Naive thymus-derived CD4-positive, alpha-beta T cell (primary cell): ENCODE measurements at regions not wholly inside any gene's neighbourhood (a gene's known extent, or its start where the extent isn't known, plus 50 kb on each side); places are given as distances from the start of the nearest gene placed in this dataset.

Source experiments
- ATAC-seq: fragments of 150-1000 bp; cut with Tn5 transposase; 2 replicates; pipeline ENCODE4 v1.10.0; 2021; ENCODE audit warnings: mild to moderate bottlenecking, moderate library complexity
- CTCF ChIA-PET: fragments of 350-600 bp; sonication (Branson Sonifier 250); formaldehyde crosslinking; loops from one replicate; lab custom pipeline; 2021; ENCODE audit warnings: antibody characterized with exemption; lab: Charles Lee
- POLR2A ChIA-PET: fragments of 350-600 bp; sonication (Branson Sonifier 250); formaldehyde crosslinking; loops from one replicate; lab custom pipeline; 2021; ENCODE audit warnings: antibody characterized with exemption, inconsistent platforms; lab: Charles Lee
- DNase-seq, 9 donors: peaks; one replicate each; pipeline versions ENCODE4 v3.0.0 to v3.0.0-alpha.2; 2020 to 2022; ENCODE audit warnings: mixed read lengths in 1 of 9
- H3K27ac ChIP-seq: one replicate; pipeline ENCODE4 v1.7.0; 2013; ENCODE audit warnings: mild to moderate bottlenecking, low read depth, low read length, moderate library complexity
- H3K27me3 ChIP-seq, 2 donors: one replicate each; pipeline ENCODE4 v1.7.0; 2013; ENCODE audit warnings: low read length in 2 of 2, mild to moderate bottlenecking in 2 of 2, moderate library complexity in 2 of 2; ENCODE audit not compliant: control insufficient read depth in 2 of 2, insufficient read depth in 2 of 2
- H3K36me3 ChIP-seq, 3 experiments: 1 replicate in 2 of 3; 2 replicates in 1 of 3; pipeline ENCODE4 v1.7.0; 2013; ENCODE audit warnings: low read length in 3 of 3, mild to moderate bottlenecking in 3 of 3, moderate library complexity in 1 of 3; ENCODE audit not compliant: insufficient read depth in 3 of 3, control insufficient read depth in 2 of 3
- H3K4me1 ChIP-seq, 2 donors: one replicate each; pipeline ENCODE4 v1.7.0; 2013; ENCODE audit warnings: low read length in 2 of 2, mild to moderate bottlenecking in 2 of 2, moderate library complexity in 1 of 2; ENCODE audit not compliant: control insufficient read depth in 2 of 2, insufficient read depth in 2 of 2
- H3K4me3 ChIP-seq: 2 replicates; pipeline ENCODE4 v1.7.0; 2013; ENCODE audit warnings: mild to moderate bottlenecking, low read length
- H3K9me3 ChIP-seq, 3 experiments: 1 replicate in 2 of 3; 2 replicates in 1 of 3; pipeline ENCODE4 v1.7.0; 2013; ENCODE audit warnings: low read length in 3 of 3; ENCODE audit not compliant: control insufficient read depth in 2 of 3
- H3K27ac Mint-ChIP-seq, 9 donors: one replicate each; pipeline ENCODE4 v1.8.0; 2020 to 2022; ENCODE audit warnings: mixed read lengths in 9 of 9, mild to moderate bottlenecking in 8 of 9, moderate library complexity in 5 of 9, inconsistent platforms in 2 of 9
- H3K27me3 Mint-ChIP-seq, 5 donors: one replicate each; pipeline ENCODE4 v1.8.0; 2021 to 2022; ENCODE audit warnings: mixed read lengths in 5 of 5, mild to moderate bottlenecking in 1 of 5
- H3K36me3 Mint-ChIP-seq, 5 donors: one replicate each; pipeline ENCODE4 v1.8.0; 2020 to 2022; ENCODE audit warnings: mixed read lengths in 5 of 5, mild to moderate bottlenecking in 3 of 5, inconsistent platforms in 1 of 5
- H3K4me1 Mint-ChIP-seq, 7 donors: one replicate each; pipeline ENCODE4 v1.8.0; 2020 to 2022; ENCODE audit warnings: mixed read lengths in 7 of 7, mild to moderate bottlenecking in 3 of 7, inconsistent platforms in 1 of 7
- H3K4me3 Mint-ChIP-seq, 10 donors: one replicate each; pipeline ENCODE4 v1.8.0; 2020 to 2022; ENCODE audit warnings: mild to moderate bottlenecking in 10 of 10, mixed read lengths in 10 of 10, moderate library complexity in 6 of 10, inconsistent platforms in 2 of 10
- H3K9me3 Mint-ChIP-seq, 11 donors: one replicate each; pipeline ENCODE4 v1.8.0; 2020 to 2022; ENCODE audit warnings: mixed read lengths in 11 of 11, mild to moderate bottlenecking in 4 of 11, inconsistent platforms in 1 of 11, moderate library complexity in 1 of 11
- intact Hi-C, 2 donors: fragments of 100-400 bp; cut with micrococcal nuclease; formaldehyde crosslinking; loops; one replicate each; pipeline ENCODE4 v1.15.1; 2023

DNA sequence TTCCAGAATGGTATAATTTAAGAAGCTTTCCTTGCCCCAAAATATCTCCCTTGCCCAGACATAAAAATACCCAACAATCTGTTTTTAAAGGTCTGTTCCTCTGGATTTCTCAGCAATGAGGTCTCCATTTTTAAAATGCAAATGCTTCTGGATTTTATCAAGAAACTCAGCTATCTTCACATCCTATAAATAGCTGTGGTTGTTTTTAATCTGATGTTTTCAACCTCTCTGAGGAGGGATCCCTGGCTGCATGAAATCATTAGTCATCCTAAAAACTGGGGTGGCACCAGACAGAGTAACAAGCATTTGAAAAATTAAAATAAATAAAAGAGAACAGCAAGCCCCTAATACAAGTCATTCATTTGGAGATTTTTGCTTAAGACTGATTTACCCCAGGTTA lies 168.5 kb upstream of the ID4 start:
- no peaks in the 10 kb centered on the region for H3K36me3 Mint-ChIP-seq
- Histone ChIP-seq H3K9me3 (no peaks in the 10 kb centered on the region), H3K4me1 (no peaks in the 10 kb centered on the region), H3K27ac (no peak overlapping the region), H3K36me3 (no peaks in the 10 kb centered on the region), H3K4me3 (no peak overlapping the region), H3K27me3 (no peaks in the 10 kb centered on the region)
- H3K27ac Mint-ChIP-seq, result no peak overlapping the region
- no peak for ATAC-seq
- POLR2A ChIA-PET, result no interaction called here
- H3K9me3 Mint-ChIP-seq, result peaks cover 0 to 14% (median 0%) of the 10 kb centered on the region in 11 donors
- H3K4me1 Mint-ChIP-seq, result no peaks in the 10 kb centered on the region
- no peak overlapping the region for H3K4me3 Mint-ChIP-seq
- DNase-seq, result no peak
- peaks cover 0 to 4% (median 0%) of the 10 kb centered on the region in 5 donors for H3K27me3 Mint-ChIP-seq
- CTCF ChIA-PET, result no interaction called here
- intact Hi-C loops, result no loop called here

DNA sequence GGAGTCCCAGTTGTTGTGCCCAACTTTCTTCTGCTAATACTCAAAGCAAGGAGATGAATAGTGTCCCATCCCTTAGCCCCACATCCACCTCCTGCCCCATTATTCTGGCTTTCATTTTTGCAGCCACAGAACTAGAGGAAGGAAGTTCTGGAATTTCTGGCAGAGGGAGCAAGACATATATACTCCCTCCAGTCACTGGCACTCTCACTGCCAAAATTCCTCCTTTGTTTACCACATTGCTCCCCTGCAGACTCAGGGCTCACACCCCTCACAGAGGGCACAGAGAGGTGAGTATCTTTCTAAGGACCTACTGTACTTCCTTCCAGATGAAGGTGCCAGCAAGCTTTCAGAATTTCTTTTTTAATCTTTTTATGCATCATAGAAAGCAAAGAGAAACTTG lies 168.0 kb upstream of the ID4 start:
- no peaks in the 10 kb centered on the region for H3K4me1 Mint-ChIP-seq
- H3K27me3 ChIP-seq, result no peaks in the 10 kb centered on the region
- H3K4me1 ChIP-seq, result no peaks in the 10 kb centered on the region
- H3K27ac ChIP-seq, result no peak overlapping the region
- H3K9me3 ChIP-seq, result no peaks in the 10 kb centered on the region
- ATAC-seq (no peak), DNase-seq (no peak)
- ChIA-PET CTCF (no interaction called here), POLR2A (no interaction called here)
- intact Hi-C loops, result no loop called here
- H3K27me3 Mint-ChIP-seq, result peaks cover 0 to 3% (median 0%) of the 10 kb centered on the region in 5 donors
- no peak overlapping the region for H3K4me3 ChIP-seq
- no peak overlapping the region for H3K4me3 Mint-ChIP-seq
- H3K36me3 ChIP-seq, result no peaks in the 10 kb centered on the region
- no peak overlapping the region for H3K27ac Mint-ChIP-seq
- no peaks in the 10 kb centered on the region for H3K36me3 Mint-ChIP-seq
- peaks cover 0 to 14% (median 0%) of the 10 kb centered on the region in 11 donors for H3K9me3 Mint-ChIP-seq

DNA sequence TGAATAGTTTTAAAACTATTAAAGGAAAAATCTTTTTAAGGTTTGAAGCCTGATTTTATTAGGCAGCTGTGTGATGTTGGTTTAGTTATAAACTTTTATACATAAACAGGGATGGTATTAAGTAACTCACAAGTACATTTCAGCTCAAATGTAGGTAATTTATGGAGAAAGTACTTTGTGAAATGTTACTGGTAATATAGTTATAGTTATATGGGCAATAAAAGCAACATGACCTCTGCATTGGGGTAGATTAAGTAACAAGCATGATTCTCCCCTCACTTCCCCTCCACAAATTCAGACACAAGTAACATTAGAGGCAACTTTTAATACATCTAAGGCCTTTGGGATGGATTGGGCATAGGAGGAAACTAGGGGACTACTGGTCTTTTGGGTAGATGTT lies 154.3 kb upstream of the ID4 start:
- ChIA-PET CTCF (no interaction called here), POLR2A (no interaction called here)
- ATAC-seq (no peak), DNase-seq (no peak)
- Histone ChIP-seq H3K4me1 (no peaks in the 10 kb centered on the region), H3K36me3 (no peaks in the 10 kb centered on the region), H3K4me3 (no peak overlapping the region), H3K27me3 (peaks cover 0 to 3% of the 10 kb centered on the region in 2 donors), H3K9me3 (no peaks in the 10 kb centered on the region), H3K27ac (no peak overlapping the region)
- Mint-ChIP-seq H3K36me3 (no peaks in the 10 kb centered on the region), H3K9me3 (peaks cover 0 to 12% (median 3%) of the 10 kb centered on the region in 11 donors), H3K27me3 (no peaks in the 10 kb centered on the region), H3K27ac (no peak overlapping the region), H3K4me1 (no peaks in the 10 kb centered on the region), H3K4me3 (no peak overlapping the region)
- intact Hi-C loops, result no loop called here

DNA sequence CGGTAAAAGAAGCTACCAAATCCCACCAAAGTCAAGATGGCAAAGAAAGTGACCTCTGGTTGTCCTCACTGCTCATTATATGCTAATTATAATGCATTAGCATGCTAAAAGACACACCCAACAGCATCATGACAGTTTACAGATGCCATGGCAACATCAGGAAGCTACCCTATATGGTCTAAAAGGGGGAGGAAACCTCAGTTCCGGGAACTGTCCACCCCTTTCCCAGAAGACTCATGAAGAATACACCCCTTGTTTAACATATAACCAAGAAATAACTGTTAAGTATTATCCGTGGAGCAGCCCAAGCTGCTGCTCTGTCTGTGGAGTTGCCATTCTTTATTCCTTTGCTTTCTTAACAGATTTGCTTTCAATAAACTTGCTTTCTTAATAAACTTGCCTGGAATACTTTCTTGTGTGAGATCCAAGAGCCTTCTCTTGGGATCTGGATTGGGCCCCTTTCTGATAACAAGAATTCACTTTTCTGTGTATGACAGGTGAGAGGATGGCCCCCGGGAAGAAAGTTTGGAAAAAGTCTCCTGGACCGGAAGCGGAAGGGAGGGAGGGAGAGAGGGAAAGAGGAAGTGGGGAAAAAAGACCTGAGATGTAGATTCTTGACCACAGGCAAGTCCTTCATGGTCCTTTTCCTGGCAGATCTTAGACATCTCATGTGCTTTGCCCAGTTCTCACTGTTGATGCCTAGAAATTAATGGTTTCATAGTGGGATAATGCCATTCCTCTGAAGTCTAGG lies 146.7 kb upstream of the ID4 start:
- Histone ChIP-seq H3K4me1 (no peaks in the 10 kb centered on the region), H3K27me3 (no peaks in the 10 kb centered on the region), H3K4me3 (no peak overlapping the region), H3K9me3 (no peaks in the 10 kb centered on the region), H3K27ac (no peak overlapping the region), H3K36me3 (no peaks in the 10 kb centered on the region)
- DNase-seq (no peak), ATAC-seq (no peak)
- no peak overlapping the region for H3K27ac Mint-ChIP-seq
- CTCF ChIA-PET, result no interaction called here
- peaks cover 21 to 34% (median 23%) of the 10 kb centered on the region in 5 donors for H3K27me3 Mint-ChIP-seq
- H3K9me3 Mint-ChIP-seq, result peaks cover 0 to 12% (median 2%) of the 10 kb centered on the region in 11 donors
- no peaks in the 10 kb centered on the region for H3K36me3 Mint-ChIP-seq
- H3K4me1 Mint-ChIP-seq, result no peaks in the 10 kb centered on the region
- no peak overlapping the region for H3K4me3 Mint-ChIP-seq
- intact Hi-C loops, result no loop called here
- POLR2A ChIA-PET, result no interaction called here

DNA sequence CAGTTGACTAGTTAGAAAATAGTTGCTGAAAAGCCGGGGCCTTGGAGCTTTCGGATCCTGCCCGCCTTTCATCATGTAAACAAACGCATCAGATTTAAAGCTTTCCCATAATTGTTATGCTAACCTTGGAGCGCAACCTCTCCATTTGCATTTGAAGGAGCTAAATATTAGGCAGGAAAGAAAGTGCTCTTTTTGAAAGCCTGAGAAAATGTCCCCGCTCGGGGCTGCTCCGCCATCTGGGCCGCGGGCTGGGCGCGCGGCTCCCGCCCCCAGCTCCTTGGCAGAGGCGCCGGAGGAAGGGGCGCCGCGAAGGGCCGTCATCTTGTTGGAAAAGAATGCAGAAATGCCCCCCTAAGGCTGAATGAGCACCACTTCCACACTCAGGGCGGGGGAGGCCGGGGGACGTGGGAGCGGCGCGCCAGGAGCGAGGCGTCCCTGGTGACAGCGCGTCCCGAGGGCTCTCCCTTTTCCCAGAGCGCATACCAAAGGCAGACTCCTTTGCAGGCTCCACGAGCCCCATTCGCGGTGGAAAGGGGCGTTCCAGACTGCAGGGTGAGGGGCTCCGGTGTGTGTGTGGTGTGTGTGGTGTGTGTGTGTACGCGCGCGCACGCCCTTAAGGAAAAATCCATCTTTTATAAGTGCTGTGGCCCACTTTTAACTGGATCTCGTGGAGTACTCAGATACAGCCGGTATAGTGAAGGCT lies 145.6 kb upstream of the ID4 start:
- intact Hi-C loops, result no loop called here
- H3K9me3 ChIP-seq, result no peaks in the 10 kb centered on the region
- ATAC-seq (no peak), DNase-seq (no peak)
- no peaks in the 10 kb centered on the region for H3K36me3 Mint-ChIP-seq
- no peaks in the 10 kb centered on the region for H3K4me1 ChIP-seq
- no peaks in the 10 kb centered on the region for H3K36me3 ChIP-seq
- no peak overlapping the region for H3K4me3 Mint-ChIP-seq
- ChIA-PET CTCF (no interaction called here), POLR2A (no interaction called here)
- H3K27ac Mint-ChIP-seq, result no peak overlapping the region
- no peaks in the 10 kb centered on the region for H3K27me3 ChIP-seq
- H3K27me3 Mint-ChIP-seq, result peaks cover 21 to 34% (median 23%) of the 10 kb centered on the region in 5 donors
- no peak overlapping the region for H3K27ac ChIP-seq
- H3K4me3 ChIP-seq, result no peak overlapping the region
- H3K9me3 Mint-ChIP-seq, result peaks cover 0 to 12% (median 2%) of the 10 kb centered on the region in 11 donors
- no peaks in the 10 kb centered on the region for H3K4me1 Mint-ChIP-seq

DNA sequence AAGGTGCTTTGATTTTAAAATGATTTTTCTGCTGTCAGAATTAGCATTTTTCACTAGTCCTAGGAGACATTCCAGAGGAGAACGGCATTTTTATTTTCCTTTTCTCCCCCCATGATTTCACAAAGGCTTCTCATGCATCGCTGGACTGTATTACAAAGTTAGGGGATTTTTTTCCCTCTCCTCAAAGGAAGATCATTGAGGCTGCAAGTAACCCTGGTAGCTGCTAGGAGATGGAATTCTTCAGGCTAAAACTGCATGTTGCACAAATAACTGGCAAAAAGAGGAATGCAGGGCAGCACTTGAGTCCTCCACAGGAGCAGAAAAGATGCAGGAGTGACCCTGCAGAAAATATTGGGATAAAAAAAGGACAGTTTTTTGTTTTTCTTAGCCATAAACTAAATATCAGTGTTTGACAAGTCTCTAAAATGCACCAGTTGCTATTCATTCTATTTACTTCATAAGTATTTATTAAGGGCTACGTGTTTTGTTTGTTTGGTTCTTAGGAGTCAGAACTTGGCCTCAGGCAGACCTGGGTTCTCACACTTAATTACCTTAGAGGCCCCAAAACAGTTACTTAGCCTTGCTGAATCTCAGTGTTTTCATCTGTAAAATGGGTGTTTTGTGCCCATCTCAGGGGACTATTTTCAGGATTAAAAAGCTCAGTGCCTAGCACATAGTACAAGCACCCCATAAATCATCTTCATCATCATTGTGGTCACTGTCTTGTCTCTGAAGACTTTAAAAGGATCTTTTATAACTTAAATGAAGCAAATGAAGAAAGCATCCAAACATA lies 144.5 kb upstream of the ID4 start:
- Histone ChIP-seq H3K27me3 (no peaks in the 10 kb centered on the region), H3K4me1 (no peaks in the 10 kb centered on the region), H3K4me3 (no peak overlapping the region), H3K9me3 (no peaks in the 10 kb centered on the region), H3K36me3 (no peaks in the 10 kb centered on the region), H3K27ac (no peak overlapping the region)
- Mint-ChIP-seq H3K4me3 (no peak overlapping the region), H3K9me3 (peaks cover 0 to 7% (median 2%) of the 10 kb centered on the region in 11 donors), H3K4me1 (no peaks in the 10 kb centered on the region), H3K27ac (no peak overlapping the region), H3K36me3 (no peaks in the 10 kb centered on the region), H3K27me3 (peaks cover 21 to 34% (median 23%) of the 10 kb centered on the region in 5 donors)
- ChIA-PET POLR2A (no interaction called here), CTCF (no interaction called here)
- ATAC-seq (no peak), DNase-seq (no peak)
- intact Hi-C loops, result no loop called here
